Motor neuron (in vitro differentiated cells): ENCODE measurements at regions not wholly inside any gene's neighbourhood (a gene's known extent, or its start where the extent isn't known, plus 50 kb on each side); places are given as distances from the start of the nearest gene placed in this dataset.
"Not testable (repeated sequence)": the region's sequence is repeated elsewhere in the genome, so short reads cannot be mapped to it uniquely, and the experiment has no call there.

Source experiments
- ATAC-seq, 8 experiments: fragments of 200-7000 bp; cut with Tn5 transposase; replicated peaks in 6 of 8; 2 replicates each; pipeline ENCODE4 v1.8.0; 2021; ENCODE audit warnings: mild to moderate bottlenecking in 8 of 8, moderate library complexity in 8 of 8
- H3K27ac ChIP-seq, 2 donors: fragments of 250-450 bp; sonication (Bioruptor Pico); 2 replicates each; pipeline ENCODE4 v1.9.0; 2021; ENCODE audit warnings: antibody characterized with exemption in 2 of 2, mild to moderate bottlenecking in 2 of 2, moderate library complexity in 1 of 2
- H3K4me1 ChIP-seq, 2 donors: fragments of 250-450 bp; sonication (Bioruptor Pico); replicated peaks in 1 of 2; 2 replicates each; pipeline ENCODE4 v1.6.1; 2021; ENCODE audit warnings: antibody characterized with exemption in 2 of 2, mild to moderate bottlenecking in 2 of 2, moderate library complexity in 1 of 2
- H3K4me3 ChIP-seq, 5 donors: fragments of 250-450 bp; sonication (Bioruptor Pico); 2 replicates each; pipeline ENCODE4 v1.9.0; 2021; ENCODE audit warnings: antibody characterized with exemption in 5 of 5, mild to moderate bottlenecking in 5 of 5, moderate library complexity in 4 of 5
- WGBS, 10 experiments: fragments of 450-650 bp; shearing (Covaris generic); methylation state at CpG; one replicate each; pipeline ENCODE4 v1.0.0; 2022; 5-methylcytosine and 5-hydroxymethylcytosine counted together
- in situ Hi-C, 9 experiments: fragments of 400-800 bp; cut with MboI; loops; one replicate each; pipeline ENCODE4 v1.15.0; 2021; ENCODE audit warnings: low sequenced_read_pairs in 9 of 9, low pct_unique_long_range_greater_than_20kb in 2 of 9; ENCODE audit not compliant: unreplicated experiment in 9 of 9

DNA sequence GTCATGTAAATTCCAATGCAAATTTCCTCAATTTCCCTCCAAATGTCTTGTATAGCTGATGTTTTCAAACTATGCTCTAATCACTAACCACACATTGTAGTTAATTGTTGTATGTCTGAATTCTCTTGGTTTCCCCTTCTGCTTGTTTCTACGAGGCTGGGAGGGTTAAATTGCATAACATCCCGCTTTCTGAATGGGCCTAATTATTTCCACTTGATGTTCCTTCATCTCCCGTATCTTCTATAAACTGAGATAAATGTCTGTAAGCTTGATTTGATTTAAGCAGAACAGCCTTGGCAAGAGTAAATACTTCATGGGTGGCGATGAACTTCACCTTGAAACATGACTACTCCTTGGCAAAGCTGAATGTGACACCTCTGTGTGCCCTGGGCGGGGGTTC, 72.2 kb downstream of the SERINC2 start:
- WGBS, 10 experiments: 18 to 59% (median 54%) methylated on average over 4 to 5 of the region's 5 CpGs; no CpG with 5 or more reads in 3 of the 10 experiments
- Histone ChIP-seq H3K4me3 (no peak overlapping the region), H3K27ac (no peak overlapping the region), H3K4me1 (peaks cover 29 to 37% of the 10 kb centered on the region in 2 donors)
- in situ Hi-C loops: no loop called here
- ATAC-seq: no peak

DNA sequence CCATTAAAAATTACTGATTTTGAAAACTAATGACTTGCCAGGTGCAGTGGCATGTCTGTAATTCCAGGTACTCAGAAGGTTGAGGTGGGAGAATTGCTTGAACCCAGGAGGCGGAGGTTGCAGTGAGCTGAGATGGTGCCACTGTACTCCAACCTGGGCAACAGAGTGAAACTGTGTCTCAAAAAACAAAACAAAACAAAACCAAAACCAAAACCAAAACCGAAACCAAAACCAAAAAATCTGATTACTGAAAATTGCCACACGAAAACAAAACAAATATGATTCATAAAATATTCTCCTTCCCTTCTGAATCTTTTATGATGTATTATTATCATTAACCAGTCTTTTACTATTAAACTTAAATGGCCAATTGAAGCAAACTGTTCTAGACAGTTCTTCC, 74.1 kb downstream of the SERINC2 start:
- WGBS, 10 experiments: 57 to 100% (median 95%) methylated on average over 1 to 3 of the region's 3 CpGs; no CpG with 5 or more reads in 1 of the 10 experiments
- in situ Hi-C loops: no loop called here
- no peak overlapping the region for H3K27ac ChIP-seq
- H3K4me1 ChIP-seq: peaks cover 29 to 33% of the 10 kb centered on the region in 2 donors
- H3K4me3 ChIP-seq: no peak overlapping the region
- no peak for ATAC-seq

DNA sequence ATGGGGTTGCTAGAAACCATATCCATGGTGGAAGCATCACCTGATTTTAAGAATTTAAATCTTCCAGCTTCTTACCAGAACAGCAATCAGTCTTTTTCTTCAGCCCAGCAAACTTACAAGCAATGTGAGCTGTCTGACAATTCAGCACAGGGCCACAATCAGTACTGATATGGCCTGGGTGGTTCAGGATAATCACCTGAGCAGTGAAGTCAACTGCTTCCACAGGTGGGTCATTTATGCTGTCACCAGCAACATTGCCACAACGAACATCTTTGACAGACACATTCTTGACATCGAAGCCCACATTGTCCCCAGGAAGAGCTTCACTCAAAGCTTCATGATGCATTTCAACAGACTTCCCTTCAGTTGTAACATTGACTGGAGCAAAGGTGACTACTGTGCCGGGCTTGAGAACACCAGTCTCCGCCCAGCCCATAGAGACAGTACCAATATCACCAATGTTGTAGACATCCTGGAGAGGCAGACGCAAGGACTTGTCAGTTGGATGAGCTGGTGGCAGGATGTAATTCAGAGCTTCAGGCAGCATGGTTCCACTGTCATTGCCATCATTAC, 74.8 kb downstream of the SERINC2 start:
- 20 to 100% (median 88%) methylated on average over 1 to 5 of the region's 5 CpGs; no CpG with 5 or more reads in 4 of the 10 experiments for WGBS, 10 experiments
- Histone ChIP-seq H3K4me3 (no peak overlapping the region), H3K4me1 (peaks cover 23 to 27% of the 10 kb centered on the region in 2 donors), H3K27ac (no peak overlapping the region)
- in situ Hi-C loops: no loop called here
- no peak for ATAC-seq

DNA sequence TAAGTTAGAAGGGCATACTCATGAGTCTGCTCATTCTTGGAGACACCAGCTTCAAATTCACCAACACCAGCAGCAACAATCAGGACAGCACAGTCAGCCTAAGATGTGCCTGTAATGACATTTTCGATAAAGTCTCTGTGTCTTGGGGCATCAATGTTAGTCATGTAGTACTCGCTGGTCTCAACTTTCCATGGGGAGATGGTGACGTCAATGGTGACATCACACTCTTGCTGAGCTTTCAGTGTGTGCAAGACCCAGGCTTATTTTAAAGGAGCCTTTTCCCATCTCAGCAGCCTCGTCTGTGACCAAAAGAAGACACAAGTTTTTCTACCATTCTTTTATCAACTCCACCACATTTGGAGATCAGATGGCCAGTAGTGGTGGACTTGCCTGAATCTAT, 75.5 kb downstream of the SERINC2 start:
- ATAC-seq: peak in 2 of 8 experiments; percentile 32 to 84
- WGBS, 10 experiments: 40 to 93% (median 72%) methylated on average over 1 to 4 of the region's 4 CpGs; no CpG with 5 or more reads in 4 of the 10 experiments
- in situ Hi-C loops: no loop called here

DNA sequence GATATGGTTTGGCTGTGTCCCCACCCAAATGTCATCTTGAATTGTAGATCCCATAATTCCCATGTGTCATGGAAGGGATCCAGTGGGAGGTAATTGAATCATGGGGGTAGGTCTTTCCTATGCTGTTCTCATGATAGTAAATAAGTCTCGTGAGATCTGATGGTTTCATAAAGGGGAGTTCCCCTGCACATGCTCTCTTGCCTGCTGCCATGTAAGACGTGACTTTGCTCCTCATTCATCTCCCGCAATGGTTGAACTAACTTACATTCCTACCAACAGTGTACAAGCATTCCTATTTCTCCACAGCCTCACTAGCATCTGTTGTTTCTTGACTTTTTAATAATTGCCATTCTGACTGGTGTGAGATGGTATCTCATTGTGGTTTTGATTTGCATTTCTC, 76.6 kb downstream of the SERINC2 start:
- in situ Hi-C loops: not testable (repeated sequence)
- 25 to 75% (median 57%) methylated on average over 1 to 3 of the region's 3 CpGs; no CpG with 5 or more reads in 3 of the 10 experiments for WGBS, 10 experiments

More for the DNA sequence above, 75.5 kb downstream of the SERINC2 start:
- no peak overlapping the region for H3K27ac ChIP-seq
- no peak overlapping the region for H3K4me3 ChIP-seq
- peaks cover 18 to 19% of the 10 kb centered on the region in 2 donors for H3K4me1 ChIP-seq

DNA sequence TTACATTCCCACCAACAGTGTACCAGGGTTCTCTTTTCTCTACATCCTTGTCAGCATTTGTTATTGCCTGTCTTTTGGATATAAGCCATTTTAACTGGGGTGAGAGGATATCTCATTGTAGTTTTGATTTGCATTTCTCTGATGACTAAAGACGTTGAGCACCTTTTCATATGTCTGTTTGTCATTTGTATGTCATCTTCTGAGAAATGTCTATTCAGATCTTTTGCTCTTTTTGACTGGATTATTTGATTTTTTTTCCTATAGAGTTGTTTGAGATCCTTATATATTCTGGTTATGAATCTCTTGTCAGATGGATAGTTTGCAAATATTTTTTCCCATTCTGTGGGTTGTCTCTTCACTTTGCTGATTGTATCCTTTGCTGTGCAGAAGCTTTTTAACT, 77.6 kb downstream of the SERINC2 start:
- in situ Hi-C loops, ATAC-seq, H3K4me3 ChIP-seq, H3K27ac ChIP-seq, H3K4me1 ChIP-seq: not testable (repeated sequence)
- WGBS, 10 experiments: 0 to 60% (median 39%) methylated on average over 1 of the region's 1 CpG

More for the DNA sequence above, 76.6 kb downstream of the SERINC2 start:
- H3K4me1 ChIP-seq, H3K27ac ChIP-seq, H3K4me3 ChIP-seq, ATAC-seq: not testable (repeated sequence)

DNA sequence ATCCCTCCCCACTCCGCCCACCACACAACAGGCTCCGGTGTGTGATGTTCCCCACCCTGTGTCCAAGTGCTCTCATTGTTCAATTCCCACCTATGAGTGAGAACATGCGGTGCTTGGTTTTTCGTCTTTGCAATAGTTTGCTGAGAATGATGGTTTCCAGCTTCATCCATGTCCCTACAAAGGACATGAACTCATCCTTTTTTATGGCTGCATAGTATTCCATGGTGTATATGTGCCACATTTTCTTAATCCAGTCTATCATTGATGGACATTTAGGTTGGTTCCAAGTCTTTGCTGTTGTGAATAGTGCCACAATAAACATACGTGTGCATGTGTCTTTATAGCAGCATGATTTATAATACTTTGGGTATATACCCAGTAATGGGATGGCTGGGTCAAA, 81.0 kb upstream of the TINAGL1 start:
- ATAC-seq, H3K4me3 ChIP-seq, H3K27ac ChIP-seq, in situ Hi-C loops, H3K4me1 ChIP-seq: not testable (repeated sequence)
- WGBS, 10 experiments: 90 to 97% methylated on average over 2 to 4 of the region's 5 CpGs; no CpG with 5 or more reads in 8 of the 10 experiments

DNA sequence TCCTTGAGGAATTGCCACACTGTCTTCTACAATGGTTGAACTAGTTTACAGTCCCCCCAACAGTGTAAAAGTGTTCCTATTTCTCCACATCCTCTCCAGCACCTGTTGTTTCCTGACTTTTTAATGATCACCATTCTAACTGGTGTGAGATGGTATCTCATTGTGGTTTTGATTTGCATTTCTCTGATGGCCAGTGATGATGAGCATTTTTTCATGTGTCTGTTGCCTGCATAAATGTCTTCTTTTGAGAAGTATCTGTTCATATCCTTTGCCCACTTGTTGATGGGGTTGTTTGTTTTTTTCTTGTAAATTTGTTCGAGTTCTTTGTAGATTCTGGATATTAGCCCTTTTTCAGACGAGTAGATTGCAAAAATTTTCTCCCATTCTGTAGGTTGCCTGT, 80.5 kb upstream of the TINAGL1 start:
- H3K4me1 ChIP-seq, H3K4me3 ChIP-seq, ATAC-seq, in situ Hi-C loops, H3K27ac ChIP-seq: not testable (repeated sequence)
- 70% methylated on average over 2 of the region's 2 CpGs; no CpG with 5 or more reads in 9 of the 10 experiments for WGBS, 10 experiments

DNA sequence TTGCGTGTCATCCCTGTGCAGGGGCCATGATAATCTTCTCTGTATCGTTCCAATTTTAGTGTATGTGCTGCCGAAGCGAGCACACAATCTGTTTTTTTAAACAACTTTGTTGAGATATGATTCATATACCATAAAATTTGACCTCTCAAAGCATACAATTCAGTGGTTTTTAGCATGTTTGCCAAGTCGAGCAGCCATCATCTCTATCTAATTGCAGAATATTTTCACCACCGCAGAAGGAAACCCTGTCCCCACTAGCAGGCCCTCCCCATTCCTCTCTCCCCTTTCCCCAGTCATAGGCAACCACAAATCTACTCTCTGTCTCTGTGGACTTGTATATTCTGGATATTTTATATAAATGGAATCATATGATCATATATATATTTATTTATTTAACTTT, 78.7 kb upstream of the TINAGL1 start:
- 20 to 94% (median 72%) methylated on average over 1 to 6 of the region's 6 CpGs; no CpG with 5 or more reads in 2 of the 10 experiments for WGBS, 10 experiments
- Histone ChIP-seq H3K27ac (no peak overlapping the region), H3K4me1 (no peaks in the 10 kb centered on the region), H3K4me3 (no peak overlapping the region)
- ATAC-seq: no peak
- in situ Hi-C loops: no loop called here

DNA sequence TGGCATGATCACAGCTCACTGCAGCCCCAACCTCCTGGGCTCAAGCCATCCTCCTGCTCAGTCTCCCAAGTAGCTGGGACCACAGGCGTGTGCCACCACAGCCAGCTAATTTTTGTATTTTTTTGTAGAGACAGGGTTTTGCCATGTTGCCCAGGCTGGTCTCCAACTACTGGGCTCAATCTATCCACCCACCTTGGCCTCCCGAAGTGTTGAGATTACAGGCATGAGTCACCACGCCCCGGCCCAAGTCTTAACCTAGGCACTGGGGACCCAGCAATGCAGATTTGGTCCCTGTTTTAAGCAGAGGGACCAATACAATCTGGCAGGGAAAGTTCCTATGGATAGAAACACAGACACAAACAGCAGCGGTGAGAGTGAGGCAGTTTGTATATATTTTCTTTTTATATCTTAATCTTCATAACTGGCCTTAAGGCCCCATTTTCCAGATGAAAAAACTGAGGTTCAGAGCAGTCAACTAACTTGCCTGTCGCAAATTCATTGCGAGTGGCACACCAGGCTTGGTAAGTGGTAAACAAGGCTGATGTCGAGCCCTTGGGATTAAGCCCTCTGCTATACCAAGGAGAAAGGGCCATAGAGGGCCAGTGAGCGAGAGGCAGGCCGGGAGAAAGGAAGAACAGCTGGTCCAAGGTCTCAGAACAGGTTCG, 77.8 kb upstream of the TINAGL1 start:
- in situ Hi-C loops: no loop called here
- no peak overlapping the region for H3K27ac ChIP-seq
- ATAC-seq: no peak
- H3K4me3 ChIP-seq: no peak overlapping the region
- WGBS, 10 experiments: 20 to 89% (median 72%) methylated on average over 1 to 11 of the region's 11 CpGs; no CpG with 5 or more reads in 2 of the 10 experiments
- no peaks in the 10 kb centered on the region for H3K4me1 ChIP-seq

DNA sequence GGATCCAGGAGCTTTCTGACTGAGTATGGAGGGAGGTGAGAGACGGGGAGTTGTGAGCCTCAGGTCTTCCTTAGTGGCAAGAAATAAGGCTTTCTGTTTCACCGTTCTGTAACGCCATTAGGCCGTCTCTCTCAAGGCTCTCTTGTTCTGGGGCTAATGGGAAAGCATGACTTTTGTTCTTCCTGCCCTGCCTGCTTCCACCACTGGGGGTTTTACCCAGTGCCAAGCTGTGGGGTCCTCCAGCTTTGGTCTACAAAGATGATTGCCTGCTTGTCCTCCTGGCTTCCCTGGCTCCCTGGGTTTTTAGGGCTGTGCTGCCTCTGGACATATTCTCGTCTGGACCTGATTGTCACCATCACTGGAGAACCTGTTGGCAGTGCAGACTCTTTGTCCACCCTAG, 74.8 kb upstream of the TINAGL1 start:
- Histone ChIP-seq H3K4me1 (no peaks in the 10 kb centered on the region), H3K27ac (no peak overlapping the region), H3K4me3 (no peak overlapping the region)
- 21 to 100% (median 80%) methylated on average over 1 to 5 of the region's 5 CpGs; no CpG with 5 or more reads in 3 of the 10 experiments for WGBS, 10 experiments
- ATAC-seq: peak in 1 of 8 experiments; percentile 59
- in situ Hi-C loops: no loop called here

DNA sequence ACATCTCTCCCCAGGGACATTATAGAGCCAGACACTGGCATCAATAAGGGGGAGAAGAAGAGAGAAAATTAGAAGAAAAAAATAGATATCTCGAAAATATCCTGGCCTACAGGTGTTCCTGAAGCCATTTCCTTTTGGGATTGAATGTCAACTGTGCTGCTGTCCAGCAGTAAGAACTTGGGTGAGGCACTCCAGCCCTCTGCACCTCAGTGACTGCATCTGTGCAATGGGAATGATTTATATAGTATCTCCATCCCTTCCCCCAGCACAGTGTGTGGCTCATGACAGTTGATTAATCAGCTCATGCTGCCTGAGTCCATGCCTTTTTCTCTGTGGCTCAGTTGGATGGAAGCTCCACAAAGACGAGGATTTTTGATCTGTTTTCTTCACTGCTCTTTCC, 74.1 kb upstream of the TINAGL1 start:
- Histone ChIP-seq H3K4me1 (no peaks in the 10 kb centered on the region), H3K4me3 (no peak overlapping the region), H3K27ac (no peak overlapping the region)
- ATAC-seq: no peak
- in situ Hi-C loops: no loop called here
- WGBS, 10 experiments: 40 to 100% (median 70%) methylated on average over 1 to 2 of the region's 2 CpGs; no CpG with 5 or more reads in 3 of the 10 experiments

DNA sequence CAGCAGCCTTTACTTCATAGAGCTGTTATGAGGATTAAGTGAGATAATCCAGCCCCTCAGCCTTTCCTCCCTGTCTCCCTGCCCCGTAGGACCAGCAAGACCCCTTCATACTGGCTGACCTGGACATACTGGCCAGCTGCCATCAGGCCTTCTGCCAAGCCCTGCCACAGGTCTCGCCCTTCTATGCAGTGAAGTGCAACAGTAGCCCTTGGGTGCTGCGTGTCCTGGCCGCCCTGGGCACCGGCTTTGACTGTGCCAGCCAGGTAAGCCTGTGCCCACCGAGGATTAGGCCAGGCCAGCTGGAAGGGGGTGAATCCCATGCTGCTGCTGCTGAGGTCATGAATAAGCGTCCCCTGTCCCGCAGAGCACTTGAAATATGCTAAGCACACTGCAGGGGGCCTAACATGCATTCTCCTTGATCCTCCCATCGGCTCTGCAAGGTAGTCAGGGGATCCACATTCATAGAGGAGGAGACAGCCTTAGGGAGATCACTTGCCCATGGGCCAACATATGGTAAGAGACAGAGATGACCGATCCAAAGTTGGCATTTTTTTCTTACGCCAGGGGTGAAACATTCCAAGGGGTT, 73.3 kb upstream of the TINAGL1 start:
- 13 to 100% (median 57%) methylated on average over 1 to 11 of the region's 11 CpGs; no CpG with 5 or more reads in 2 of the 10 experiments for WGBS, 10 experiments
- Histone ChIP-seq H3K4me1 (no peaks in the 10 kb centered on the region), H3K4me3 (no peak overlapping the region), H3K27ac (no peak overlapping the region)
- in situ Hi-C loops: no loop called here
- peak in 3 of 8 experiments; percentile 19 to 31 (median 27) for ATAC-seq
